Germinal center (tissue), 1 donor: ENCODE measurements at regions not wholly inside any gene's neighbourhood (a gene's known extent, or its start where the extent isn't known, plus 50 kb on each side); places are given as distances from the start of the nearest gene placed in this dataset.

Source experiments
- DNase-seq: peaks from one replicate; pipeline ENCODE4 v3.0.0; 2012; ENCODE audit warnings: mixed read lengths, low spot score

GRCh38 chr6:109227646-109228045, 132.3 kb downstream of the CEP57L1 start:
- DNase-seq: no peak

GRCh38 chr6:109226353-109226752, 131.0 kb downstream of the CEP57L1 start:
- no peak for DNase-seq

- no peak for DNase-seq
Observed at GRCh38 chr6:109225946-109226345, 130.6 kb downstream of the CEP57L1 start.

GRCh38 chr6:109224994-109225393, 129.7 kb downstream of the CEP57L1 start:
- no peak for DNase-seq

- DNase-seq: no peak
Observed at GRCh38 chr6:109224107-109224875, 129.0 kb downstream of the CEP57L1 start.

- no peak for DNase-seq
Observed at GRCh38 chr6:109222848-109223247, 127.5 kb downstream of the CEP57L1 start.

- no peak for DNase-seq
Observed at GRCh38 chr6:109221543-109222195, 126.4 kb downstream of the CEP57L1 start.
